PFSK-1 (cell line): ENCODE measurements at regions not wholly inside any gene's neighbourhood (a gene's known extent, or its start where the extent isn't known, plus 50 kb on each side); places are given as distances from the start of the nearest gene placed in this dataset.

Experiments used
- FOXP2 ChIP-seq: optimal IDR thresholded peaks from 2 replicates; pipeline ENCODE3; 2011; ENCODE audit warnings: borderline replicate concordance, control low read depth, inconsistent platforms; ENCODE audit not compliant: insufficient read depth; ENCODE audit errors: extremely low read length, extremely low read depth
- POLR2AphosphoS5 ChIP-seq: IDR thresholded peaks from 2 replicates; pipeline ENCODE4 v1.6.1; 2012; ENCODE audit warnings: low read depth, mild to moderate bottlenecking, control low read depth, low read length, moderate library complexity
- TAF1 ChIP-seq: IDR thresholded peaks from 2 replicates; pipeline ENCODE4 v1.6.1; 2012; ENCODE audit warnings: low read length, control low read depth, borderline replicate concordance; ENCODE audit not compliant: insufficient read depth

DNA sequence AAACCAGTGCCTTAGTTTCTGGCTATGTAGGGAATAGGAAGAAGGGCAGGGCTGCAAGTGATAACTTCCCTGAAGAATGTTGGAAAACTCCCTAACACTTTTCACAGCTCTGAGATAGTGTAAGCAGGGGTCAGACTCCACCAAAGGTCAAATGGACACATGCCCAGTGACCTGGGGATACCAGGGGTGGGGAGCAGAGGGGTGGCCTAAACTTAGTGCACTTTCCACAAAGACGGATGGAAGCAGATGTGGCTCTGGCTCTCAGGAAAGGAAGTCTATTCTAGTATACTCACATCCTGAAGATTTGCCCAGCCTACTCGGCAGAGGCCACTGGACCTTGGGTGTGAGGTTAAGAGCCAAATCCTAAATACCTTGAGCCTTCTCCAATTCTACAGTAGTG lies 285.8 kb downstream of the NUAK1 start:
- TF ChIP-seq FOXP2 (no peak), POLR2AphosphoS5 (no peak), TAF1 (no peak)
